K562 (cell line): ENCODE measurements at regions not wholly inside any gene's neighbourhood (a gene's known extent, or its start where the extent isn't known, plus 50 kb on each side); places are given as distances from the start of the nearest gene placed in this dataset.

Experiments
- ARID1B ChIP-seq: fragments of 450-650 bp; IDR thresholded peaks from 2 replicates; pipeline ENCODE4 v1.6.1; 2016; ENCODE audit warnings: antibody characterized with exemption, mild to moderate bottlenecking, inconsistent platforms
- CC2D1A ChIP-seq: fragments of 450-650 bp; IDR thresholded peaks from 2 replicates; pipeline ENCODE4 v1.6.1; 2017; ENCODE audit warnings: mild to moderate bottlenecking
- CSDE1 ChIP-seq, 2 experiments: fragments of 450-650 bp; IDR thresholded peaks; 2 replicates each; pipeline ENCODE4 v1.6.1; 2016; ENCODE audit warnings: mild to moderate bottlenecking in 1 of 2
- E4F1 ChIP-seq: fragments of 250-450 bp; sonication (Bioruptor Pico); IDR thresholded peaks from 2 replicates; pipeline ENCODE4 v1.5.0; 2021; ENCODE audit warnings: mild to moderate bottlenecking, borderline replicate concordance
- FOXP4 ChIP-seq: sonication (generic); formaldehyde crosslinking; IDR thresholded peaks from 2 replicates; pipeline ENCODE4 v1.8.0; 2022; ENCODE audit warnings: mild to moderate bottlenecking, missing genetic modification reagents, borderline replicate concordance
- HDAC8 ChIP-seq: fragments of 450-650 bp; IDR thresholded peaks from 2 replicates; pipeline ENCODE4 v1.6.1; 2016; ENCODE audit warnings: mild to moderate bottlenecking, missing genetic modification characterization, moderate library complexity, missing compliant biosample characterization
- KDM4B ChIP-seq, 2 experiments: fragments of 450-650 bp in 1 of 2; sonication (generic) in 1 of 2; IDR thresholded peaks; 2 replicates each; pipeline ENCODE4 v1.6.1; 2016 to 2017; ENCODE audit warnings: borderline replicate concordance in 2 of 2, antibody characterized with exemption in 1 of 2, low read depth in 1 of 2, mild to moderate bottlenecking in 1 of 2
- MCM7 ChIP-seq, 2 experiments: fragments of 450-650 bp; IDR thresholded peaks; 2 replicates each; pipeline ENCODE4 v1.6.1; 2016 to 2018
- MEF2A ChIP-seq: IDR thresholded peaks from 2 replicates; pipeline ENCODE4 v1.6.1; 2011; ENCODE audit warnings: low read depth, mild to moderate bottlenecking, low read length, moderate library complexity; ENCODE audit not compliant: control insufficient read depth
- MTA2 ChIP-seq: fragments of 450-650 bp; IDR thresholded peaks from 2 replicates; pipeline ENCODE4 v1.6.1; 2016; ENCODE audit warnings: low read depth
- NFE2 ChIP-seq: IDR thresholded peaks from 2 replicates; pipeline ENCODE4 v1.6.1; 2014; ENCODE audit warnings: antibody characterized with exemption, low read depth
- NFE2L1 ChIP-seq: fragments of 450-650 bp; IDR thresholded peaks from 2 replicates; pipeline ENCODE4 v1.6.1; 2016; ENCODE audit warnings: missing genetic modification characterization, low read depth, mild to moderate bottlenecking, missing compliant biosample characterization, moderate library complexity, borderline replicate concordance
- PHF20 ChIP-seq: fragments of 450-650 bp; IDR thresholded peaks from 2 replicates; pipeline ENCODE4 v1.6.1; 2018; ENCODE audit not compliant: partially characterized antibody
- RFX5 ChIP-seq: IDR thresholded peaks from 2 replicates; pipeline ENCODE4 v1.6.1; 2011; ENCODE audit warnings: low read depth, mild to moderate bottlenecking, improper control_type of control experiment, low read length
- ZNF785 ChIP-seq: fragments of 250-450 bp; sonication (Bioruptor Pico); IDR thresholded peaks from 2 replicates; pipeline ENCODE4 v1.4.0; 2020; ENCODE audit warnings: mild to moderate bottlenecking
- TF ChIP-seq, protein P1 (sequence below): sonication (generic); formaldehyde crosslinking; IDR thresholded peaks from 2 replicates; pipeline ENCODE4 v1.4.0; 2020; ENCODE audit warnings: mild to moderate bottlenecking, missing genetic modification reagents

DNA sequence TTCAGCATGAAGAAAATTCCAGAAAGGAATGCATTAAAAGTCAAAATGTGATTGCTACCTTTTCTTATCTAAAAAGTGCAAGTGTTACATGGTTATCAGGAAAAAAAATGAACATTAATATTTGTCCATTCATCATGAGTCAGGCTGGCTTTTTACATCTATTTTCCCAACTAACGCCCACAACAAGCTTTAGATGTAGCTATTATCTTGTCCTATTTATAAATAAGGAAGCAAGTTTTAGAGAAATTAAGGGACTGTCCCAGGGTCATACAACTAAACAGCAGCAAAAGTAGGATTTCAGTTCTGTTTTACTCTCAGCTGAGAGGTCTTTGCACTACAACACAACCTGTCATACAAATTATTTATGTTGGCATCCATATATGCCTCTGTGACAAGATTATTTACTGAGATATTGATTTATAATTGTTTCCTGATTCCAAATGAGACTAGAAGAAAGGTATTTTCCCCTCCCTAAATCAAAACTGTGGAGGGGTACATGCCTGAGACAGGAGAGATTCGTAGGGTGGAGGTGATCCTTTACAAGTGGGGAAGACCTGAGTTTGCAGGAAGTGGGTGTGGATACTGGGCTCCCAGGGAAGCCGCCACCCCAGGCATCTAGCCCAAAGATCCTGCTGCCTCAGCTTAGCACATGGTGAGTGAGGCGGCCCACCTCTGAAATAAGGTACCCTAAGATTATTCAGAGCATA is 57.2 kb upstream of the ARID5B start (continued):
- no peak for TF ChIP-seq NFE2L1
- TF ChIP-seq, protein P1, sequence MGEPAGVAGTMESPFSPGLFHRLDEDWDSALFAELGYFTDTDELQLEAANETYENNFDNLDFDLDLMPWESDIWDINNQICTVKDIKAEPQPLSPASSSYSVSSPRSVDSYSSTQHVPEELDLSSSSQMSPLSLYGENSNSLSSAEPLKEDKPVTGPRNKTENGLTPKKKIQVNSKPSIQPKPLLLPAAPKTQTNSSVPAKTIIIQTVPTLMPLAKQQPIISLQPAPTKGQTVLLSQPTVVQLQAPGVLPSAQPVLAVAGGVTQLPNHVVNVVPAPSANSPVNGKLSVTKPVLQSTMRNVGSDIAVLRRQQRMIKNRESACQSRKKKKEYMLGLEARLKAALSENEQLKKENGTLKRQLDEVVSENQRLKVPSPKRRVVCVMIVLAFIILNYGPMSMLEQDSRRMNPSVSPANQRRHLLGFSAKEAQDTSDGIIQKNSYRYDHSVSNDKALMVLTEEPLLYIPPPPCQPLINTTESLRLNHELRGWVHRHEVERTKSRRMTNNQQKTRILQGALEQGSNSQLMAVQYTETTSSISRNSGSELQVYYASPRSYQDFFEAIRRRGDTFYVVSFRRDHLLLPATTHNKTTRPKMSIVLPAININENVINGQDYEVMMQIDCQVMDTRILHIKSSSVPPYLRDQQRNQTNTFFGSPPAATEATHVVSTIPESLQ (CRISPR knock-in tag): no peak
- no peak for TF ChIP-seq RFX5
- peak; percentile 79 for TF ChIP-seq NFE2
- no peak for TF ChIP-seq ZNF785
- TF ChIP-seq CSDE1 (IDR thresholded peaks at IDR 0.05): no peak
- peak; percentile 64 for TF ChIP-seq ARID1B
- no peak for TF ChIP-seq PHF20
- TF ChIP-seq KDM4B (IDR thresholded peaks at IDR 0.05; ENCODE audit: borderline replicate concordance in 2 of 2, low read depth in 1 of 2): no peak
- TF ChIP-seq MTA2: no peak
- TF ChIP-seq MEF2A: no peak
- no peak for TF ChIP-seq HDAC8 (tag)
- no peak for TF ChIP-seq MCM7 (IDR thresholded peaks at IDR 0.05)
- no peak for TF ChIP-seq CC2D1A
- TF ChIP-seq E4F1 (CRISPR knock-in tag): no peak
- TF ChIP-seq FOXP4: no peak
